ENCODE measurements at regions not wholly inside any gene's neighbourhood (a gene's known extent, or its start where the extent isn't known, plus 50 kb on each side); places are given as distances from the start of the nearest gene placed in this dataset.

GRCh38 chr18:78701771-78702396 is 277.7 kb upstream of the SALL3 start:
- no peak for DNase-seq (ENCODE audit: low read depth)

GRCh38 chr18:78703291-78703690 is 276.3 kb upstream of the SALL3 start:
- DNase-seq (ENCODE audit: low read depth): no peak

GRCh38 chr18:78704971-78705461 is 274.6 kb upstream of the SALL3 start:
- no peak for DNase-seq (ENCODE audit: low read depth)

- DNase-seq (ENCODE audit: low read depth): no peak
Measured at GRCh38 chr18:78709261-78709809, 270.3 kb upstream of the SALL3 start.

- no peak for DNase-seq (ENCODE audit: low read depth)
Measured at GRCh38 chr18:78711316-78711715, 268.3 kb upstream of the SALL3 start.

- DNase-seq (ENCODE audit: low read depth): no peak
Measured at GRCh38 chr18:78711971-78712370, 267.6 kb upstream of the SALL3 start.

GRCh38 chr18:78713069-78713468 is 266.5 kb upstream of the SALL3 start:
- DNase-seq (ENCODE audit: low read depth): no peak

GRCh38 chr18:78713726-78714125 is 265.9 kb upstream of the SALL3 start:
- no peak for DNase-seq (ENCODE audit: low read depth)

- DNase-seq (ENCODE audit: low read depth): no peak
Measured at GRCh38 chr18:78716022-78716421, 263.6 kb upstream of the SALL3 start.

GRCh38 chr18:78716581-78716980 is 263.0 kb upstream of the SALL3 start:
- DNase-seq (ENCODE audit: low read depth): no peak

GRCh38 chr18:78717051-78717765 is 262.4 kb upstream of the SALL3 start:
- DNase-seq (ENCODE audit: low read depth): no peak

GRCh38 chr18:78717766-78718150 is 261.9 kb upstream of the SALL3 start:
- no peak for DNase-seq (ENCODE audit: low read depth)

- no peak for DNase-seq (ENCODE audit: low read depth)
Measured at GRCh38 chr18:78719821-78720220, 259.8 kb upstream of the SALL3 start.

GRCh38 chr18:78720456-78721237 is 259.0 kb upstream of the SALL3 start:
- DNase-seq (ENCODE audit: low read depth): no peak

- no peak for DNase-seq (ENCODE audit: low read depth)
Measured at GRCh38 chr18:78721238-78721875, 258.3 kb upstream of the SALL3 start.

GRCh38 chr18:78721981-78722380 is 257.6 kb upstream of the SALL3 start:
- no peak for DNase-seq (ENCODE audit: low read depth)

GRCh38 chr18:78722386-78722785 is 257.2 kb upstream of the SALL3 start:
- DNase-seq (ENCODE audit: low read depth): no peak

- no peak for DNase-seq (ENCODE audit: low read depth)
Measured at GRCh38 chr18:78722929-78723710, 256.5 kb upstream of the SALL3 start.

GRCh38 chr18:78724214-78724914 is 255.3 kb upstream of the SALL3 start:
- no peak for DNase-seq (ENCODE audit: low read depth)

- no peak for DNase-seq (ENCODE audit: low read depth)
Measured at GRCh38 chr18:78725426-78725825, 254.2 kb upstream of the SALL3 start.
